Prostate gland (tissue), 2 donors: ENCODE measurements at regions not wholly inside any gene's neighbourhood (a gene's known extent, or its start where the extent isn't known, plus 50 kb on each side); places are given as distances from the start of the nearest gene placed in this dataset.

Source experiments
- POLR2A ChIP-seq: fragments of 450-650 bp; IDR thresholded peaks from one replicate; pipeline ENCODE4 v1.6.1; 2016; ENCODE audit warnings: antibody characterized with exemption, mild to moderate bottlenecking
- TF ChIP-seq, protein P1 (sequence below), 4 experiments: fragments of 200-600 bp in 2 of 4; fragments of 450-650 bp in 2 of 4; sonication (generic) in 2 of 4; IDR thresholded peaks; 1 replicate in 3 of 4; 2 replicates in 1 of 4; pipeline ENCODE4 v1.5.1; 2016 to 2019; ENCODE audit warnings: antibody characterized with exemption in 4 of 4, mild to moderate bottlenecking in 2 of 4, moderate library complexity in 2 of 4

DNA sequence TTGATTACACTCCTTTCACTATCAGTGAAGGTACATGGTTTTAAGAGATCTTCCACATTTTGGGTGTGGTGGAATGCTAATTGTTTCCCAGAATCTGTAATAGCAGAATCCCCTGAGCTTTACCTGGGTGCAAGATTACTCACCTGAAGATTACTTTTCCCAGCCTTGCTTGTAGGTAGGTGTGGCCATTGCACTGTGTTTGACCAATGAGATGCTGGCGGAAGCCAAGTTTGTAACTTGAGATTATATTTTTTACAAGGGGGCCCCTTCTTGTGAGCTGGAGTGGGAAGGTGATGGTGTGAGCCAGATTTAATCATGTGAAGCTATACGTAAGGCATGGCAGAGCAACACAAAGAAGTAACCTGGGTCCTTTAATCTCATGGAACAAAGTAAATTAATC, 294.3 kb downstream of the TOX3 start:
- TF ChIP-seq, protein P1, sequence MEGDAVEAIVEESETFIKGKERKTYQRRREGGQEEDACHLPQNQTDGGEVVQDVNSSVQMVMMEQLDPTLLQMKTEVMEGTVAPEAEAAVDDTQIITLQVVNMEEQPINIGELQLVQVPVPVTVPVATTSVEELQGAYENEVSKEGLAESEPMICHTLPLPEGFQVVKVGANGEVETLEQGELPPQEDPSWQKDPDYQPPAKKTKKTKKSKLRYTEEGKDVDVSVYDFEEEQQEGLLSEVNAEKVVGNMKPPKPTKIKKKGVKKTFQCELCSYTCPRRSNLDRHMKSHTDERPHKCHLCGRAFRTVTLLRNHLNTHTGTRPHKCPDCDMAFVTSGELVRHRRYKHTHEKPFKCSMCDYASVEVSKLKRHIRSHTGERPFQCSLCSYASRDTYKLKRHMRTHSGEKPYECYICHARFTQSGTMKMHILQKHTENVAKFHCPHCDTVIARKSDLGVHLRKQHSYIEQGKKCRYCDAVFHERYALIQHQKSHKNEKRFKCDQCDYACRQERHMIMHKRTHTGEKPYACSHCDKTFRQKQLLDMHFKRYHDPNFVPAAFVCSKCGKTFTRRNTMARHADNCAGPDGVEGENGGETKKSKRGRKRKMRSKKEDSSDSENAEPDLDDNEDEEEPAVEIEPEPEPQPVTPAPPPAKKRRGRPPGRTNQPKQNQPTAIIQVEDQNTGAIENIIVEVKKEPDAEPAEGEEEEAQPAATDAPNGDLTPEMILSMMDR (IDR thresholded peaks at IDR 0.05): no peak
- TF ChIP-seq POLR2A: no peak
